Esophagus squamous epithelium (tissue), 4 donors: ENCODE measurements at regions not wholly inside any gene's neighbourhood (a gene's known extent, or its start where the extent isn't known, plus 50 kb on each side); places are given as distances from the start of the nearest gene placed in this dataset.

Source experiments
- POLR2A ChIP-seq, 4 donors: fragments of 450-650 bp; IDR thresholded peaks; one replicate each; pipeline ENCODE4 v1.6.1; 2017; ENCODE audit warnings: antibody characterized with exemption in 4 of 4, mild to moderate bottlenecking in 4 of 4, moderate library complexity in 3 of 4
- TF ChIP-seq, protein P1 (sequence below), 6 experiments: fragments of 450-650 bp in 4 of 6; fragments of 200-600 bp in 2 of 6; sonication (generic) in 2 of 6; IDR thresholded peaks; one replicate each; pipeline ENCODE4 v1.5.1; 2016 to 2019; ENCODE audit warnings: antibody characterized with exemption in 6 of 6, mild to moderate bottlenecking in 4 of 6, moderate library complexity in 4 of 6

DNA sequence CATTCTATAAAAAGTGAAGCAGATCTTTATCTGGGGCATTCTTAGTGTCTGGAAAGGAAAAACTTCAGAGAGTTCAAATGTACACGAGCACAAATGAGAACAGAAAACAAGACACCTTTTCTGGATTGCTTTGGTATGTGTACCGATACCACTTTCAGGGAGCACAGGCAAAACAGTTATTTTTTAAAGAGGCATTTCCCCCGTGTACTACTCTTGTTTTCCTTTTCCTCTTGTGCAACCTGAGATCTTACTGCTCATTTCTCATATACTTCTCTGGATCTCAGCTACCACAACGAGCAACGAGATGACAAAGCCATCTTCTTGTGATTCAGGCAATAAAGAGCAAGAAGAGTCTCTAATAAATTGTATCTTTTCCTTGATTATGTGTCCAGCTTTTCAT is 463.6 kb downstream of the SHQ1 start:
- TF ChIP-seq POLR2A (IDR thresholded peaks at IDR 0.05), result no peak
- TF ChIP-seq, protein P1, sequence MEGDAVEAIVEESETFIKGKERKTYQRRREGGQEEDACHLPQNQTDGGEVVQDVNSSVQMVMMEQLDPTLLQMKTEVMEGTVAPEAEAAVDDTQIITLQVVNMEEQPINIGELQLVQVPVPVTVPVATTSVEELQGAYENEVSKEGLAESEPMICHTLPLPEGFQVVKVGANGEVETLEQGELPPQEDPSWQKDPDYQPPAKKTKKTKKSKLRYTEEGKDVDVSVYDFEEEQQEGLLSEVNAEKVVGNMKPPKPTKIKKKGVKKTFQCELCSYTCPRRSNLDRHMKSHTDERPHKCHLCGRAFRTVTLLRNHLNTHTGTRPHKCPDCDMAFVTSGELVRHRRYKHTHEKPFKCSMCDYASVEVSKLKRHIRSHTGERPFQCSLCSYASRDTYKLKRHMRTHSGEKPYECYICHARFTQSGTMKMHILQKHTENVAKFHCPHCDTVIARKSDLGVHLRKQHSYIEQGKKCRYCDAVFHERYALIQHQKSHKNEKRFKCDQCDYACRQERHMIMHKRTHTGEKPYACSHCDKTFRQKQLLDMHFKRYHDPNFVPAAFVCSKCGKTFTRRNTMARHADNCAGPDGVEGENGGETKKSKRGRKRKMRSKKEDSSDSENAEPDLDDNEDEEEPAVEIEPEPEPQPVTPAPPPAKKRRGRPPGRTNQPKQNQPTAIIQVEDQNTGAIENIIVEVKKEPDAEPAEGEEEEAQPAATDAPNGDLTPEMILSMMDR (IDR thresholded peaks at IDR 0.05), result no peak
